DMS114 treated with DMSO at 0.1 percent for 48 hours (cell line): ENCODE measurements at regions not wholly inside any gene's neighbourhood (a gene's known extent, or its start where the extent isn't known, plus 50 kb on each side); places are given as distances from the start of the nearest gene placed in this dataset.
"Not testable (repeated sequence)": the region's sequence is repeated elsewhere in the genome, so short reads cannot be mapped to it uniquely, and the experiment has no call there.

Experiments
- DNase-seq: peaks from one replicate; lab custom pipeline; 2025; ENCODE audit not compliant: unreplicated experiment; lab: John Stamatoyannopoulos, UW

GRCh38 chr7:113030489-113030888 is 56.1 kb downstream of the GPR85 start:
- no peak for DNase-seq

DNA sequence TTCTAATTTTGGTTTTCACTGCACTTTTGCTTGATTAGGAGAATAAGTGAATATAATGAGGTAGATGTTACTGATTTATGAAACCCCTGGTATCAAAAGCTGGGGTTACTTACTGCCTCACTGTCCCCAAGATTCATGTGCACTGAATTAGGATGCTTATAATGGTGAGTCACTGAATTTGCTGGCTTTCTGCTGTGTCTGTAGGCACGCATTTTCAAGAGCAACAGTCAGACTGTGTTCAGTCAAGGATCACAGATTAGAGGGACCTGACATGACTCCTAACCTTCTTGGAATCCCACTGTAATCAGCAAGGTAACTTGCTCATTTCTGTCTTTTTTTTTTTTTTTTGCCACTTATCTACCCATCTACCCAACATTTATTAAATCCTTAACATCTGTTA is 59.7 kb downstream of the GPR85 start:
- DNase-seq: no peak

- DNase-seq: not testable (repeated sequence)
Observed at GRCh38 chr7:113017144-113017857, 69.3 kb downstream of the GPR85 start.

DNA sequence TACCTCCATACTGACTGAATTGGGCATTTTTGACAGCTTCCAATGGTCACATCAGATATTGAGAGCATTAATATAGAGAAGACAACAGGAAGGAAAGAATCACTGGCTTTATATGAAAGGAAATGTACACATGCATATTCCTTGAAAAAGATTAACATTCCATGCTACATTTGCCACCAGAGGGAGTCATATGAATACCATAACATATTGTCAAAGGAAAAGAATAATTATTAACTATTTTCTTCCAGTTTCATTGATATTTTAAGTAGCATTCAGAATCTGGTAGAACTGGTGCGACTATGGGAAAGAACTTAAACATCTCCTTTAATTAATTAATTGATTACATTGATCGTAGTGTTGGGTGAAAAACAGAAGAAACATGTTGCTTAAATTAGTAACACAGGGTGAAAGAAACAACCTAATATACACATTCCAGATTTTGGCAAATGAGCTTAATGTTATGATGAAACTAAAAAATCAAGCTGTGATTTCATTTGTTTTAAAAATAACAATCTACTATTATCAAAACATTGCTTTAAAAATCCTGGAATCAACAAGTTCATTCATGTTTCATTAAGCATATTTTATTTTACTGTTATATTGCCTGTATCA is 71.5 kb downstream of the GPR85 start:
- peak; percentile 6 for DNase-seq

- no peak for DNase-seq
Observed at GRCh38 chr7:113013761-113014449, 72.7 kb downstream of the GPR85 start.

GRCh38 chr7:113012862-113013261 is 73.8 kb downstream of the GPR85 start:
- not testable (repeated sequence) for DNase-seq

GRCh38 chr7:113010377-113010776 is 76.2 kb downstream of the GPR85 start:
- no peak for DNase-seq

DNA sequence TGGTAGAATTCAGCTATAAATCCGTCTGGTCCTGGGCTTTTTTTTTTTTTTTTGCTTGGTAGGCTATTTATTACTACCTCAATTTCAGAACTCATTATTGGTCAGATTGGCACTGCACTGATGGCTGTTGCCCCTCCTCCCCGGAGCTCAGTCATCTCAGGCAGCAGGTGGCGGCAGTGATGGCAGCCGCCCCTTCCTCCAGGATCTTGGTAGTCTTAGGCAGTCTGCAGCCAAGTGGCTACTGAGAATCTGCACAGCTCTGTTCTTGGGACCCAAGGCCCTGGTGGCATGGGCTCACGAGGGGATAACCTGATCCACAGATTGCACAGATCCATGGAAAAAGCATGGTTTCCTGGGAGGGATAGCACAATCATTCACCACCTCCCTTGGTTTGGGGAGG is 77.9 kb downstream of the GPR85 start:
- DNase-seq: no peak

GRCh38 chr7:113004726-113005454 is 81.7 kb downstream of the GPR85 start:
- no peak for DNase-seq

DNA sequence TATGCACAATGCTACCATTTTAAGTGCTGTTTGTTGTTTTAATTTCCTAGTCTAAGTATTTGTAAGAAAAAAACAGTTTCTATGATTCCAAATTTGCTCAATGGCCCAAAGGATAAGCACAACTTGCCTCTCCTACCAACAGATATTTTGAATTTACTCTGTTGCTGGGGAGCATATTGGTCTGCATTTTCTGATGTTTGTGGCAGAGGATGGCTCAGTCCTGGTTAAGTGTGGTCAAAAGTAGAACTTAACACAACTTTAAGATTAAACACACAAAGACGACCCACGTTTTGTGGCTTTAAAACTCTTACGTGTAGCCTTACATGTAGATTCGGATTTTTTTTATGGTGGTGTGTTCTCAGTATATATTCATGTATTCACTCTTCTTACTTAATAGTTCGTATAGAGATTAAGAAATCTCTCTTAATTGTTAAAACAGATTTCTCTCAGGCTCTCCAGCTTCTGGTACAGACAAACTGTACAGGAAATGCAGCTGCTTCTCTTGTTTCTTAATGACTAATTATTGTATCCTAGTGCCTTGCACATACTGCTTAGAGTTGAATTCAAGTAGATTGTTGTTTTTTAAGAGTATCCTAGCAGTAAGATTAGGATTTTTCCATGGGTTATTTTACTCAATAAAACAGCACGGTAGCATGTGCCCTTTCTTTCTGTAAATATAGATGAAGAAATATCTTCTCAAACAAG is 86.2 kb downstream of the GPR85 start:
- no peak for DNase-seq

GRCh38 chr7:112997831-112998230 is 88.8 kb downstream of the GPR85 start:
- DNase-seq: no peak

GRCh38 chr7:112996331-112996871 is 90.2 kb downstream of the GPR85 start:
- no peak for DNase-seq

DNA sequence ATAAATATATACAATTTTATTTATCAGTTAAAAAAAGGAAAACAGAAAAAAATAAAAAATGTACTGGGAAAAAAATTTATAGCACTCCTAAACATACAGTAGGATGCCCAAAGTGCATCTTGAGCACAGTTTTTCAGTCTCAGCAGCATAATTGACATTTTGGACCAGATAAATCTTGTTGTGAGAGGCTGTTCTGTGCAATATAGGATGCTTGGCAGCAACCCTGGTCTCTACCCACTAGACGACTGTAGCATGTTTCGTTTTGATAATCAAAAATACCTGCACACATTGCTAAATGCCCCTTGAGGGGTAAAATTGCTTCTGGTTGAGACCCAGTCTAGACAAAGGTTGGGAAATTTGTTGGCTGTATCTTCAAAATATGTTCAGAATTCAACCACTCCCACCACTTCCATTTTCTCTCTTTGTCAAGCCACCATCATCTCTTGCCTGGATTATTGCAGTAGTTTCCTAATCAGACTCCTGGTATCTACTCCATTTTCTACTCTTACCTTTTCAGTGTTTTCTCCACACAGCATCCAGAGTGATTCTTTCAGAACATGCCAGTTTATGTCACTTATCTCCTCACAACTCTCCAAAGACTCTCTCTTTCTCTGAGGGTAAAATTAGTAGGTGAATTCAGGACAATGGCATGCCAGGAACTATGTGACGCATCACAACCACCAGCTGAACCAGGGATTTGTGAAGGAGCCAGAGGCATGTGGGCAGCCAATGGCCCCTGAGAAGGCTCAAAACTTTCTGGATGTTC is 91.4 kb downstream of the GPR85 start:
- DNase-seq: no peak

DNA sequence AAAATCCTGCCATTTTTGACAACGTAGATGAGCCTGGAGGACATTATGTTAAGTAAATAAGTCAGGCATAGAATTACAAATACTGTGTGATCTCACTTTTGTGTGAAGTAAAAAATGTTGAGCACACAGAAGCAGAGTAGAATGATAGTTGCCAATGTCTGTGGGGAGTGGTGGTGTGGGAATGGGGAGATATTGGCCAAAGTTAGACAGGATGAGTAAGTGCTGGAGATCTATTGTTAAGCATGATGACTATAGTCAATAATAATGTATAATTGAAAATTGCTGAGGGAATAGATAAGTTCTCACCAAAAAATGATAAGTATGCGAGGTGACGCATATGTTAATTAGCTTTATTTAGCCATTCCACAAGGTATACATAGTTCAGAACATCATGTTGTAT is 92.0 kb downstream of the GPR85 start:
- DNase-seq: no peak

DNA sequence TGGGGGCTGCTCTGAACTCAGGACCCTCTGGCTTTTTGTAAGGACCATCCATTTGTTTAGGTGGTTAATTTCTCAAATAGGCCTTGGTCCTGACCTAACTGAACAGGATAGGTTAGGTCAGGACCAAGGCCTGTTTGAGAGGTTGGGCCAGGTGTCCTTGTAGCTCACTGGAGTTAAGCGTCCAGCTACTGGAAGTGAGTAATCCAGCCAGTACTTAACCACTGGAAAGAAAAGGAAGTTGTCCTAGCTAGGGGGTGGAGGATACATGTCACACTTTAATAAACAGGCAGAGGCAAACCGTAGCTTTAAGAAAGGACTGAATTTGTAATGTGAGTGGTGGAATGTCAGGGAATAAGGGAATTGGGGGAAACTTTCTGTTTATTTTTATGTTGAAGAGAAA is 96.0 kb downstream of the GPR85 start:
- no peak for DNase-seq

- no peak for DNase-seq
Observed at GRCh38 chr7:112989531-112989930, 97.1 kb downstream of the GPR85 start.

DNA sequence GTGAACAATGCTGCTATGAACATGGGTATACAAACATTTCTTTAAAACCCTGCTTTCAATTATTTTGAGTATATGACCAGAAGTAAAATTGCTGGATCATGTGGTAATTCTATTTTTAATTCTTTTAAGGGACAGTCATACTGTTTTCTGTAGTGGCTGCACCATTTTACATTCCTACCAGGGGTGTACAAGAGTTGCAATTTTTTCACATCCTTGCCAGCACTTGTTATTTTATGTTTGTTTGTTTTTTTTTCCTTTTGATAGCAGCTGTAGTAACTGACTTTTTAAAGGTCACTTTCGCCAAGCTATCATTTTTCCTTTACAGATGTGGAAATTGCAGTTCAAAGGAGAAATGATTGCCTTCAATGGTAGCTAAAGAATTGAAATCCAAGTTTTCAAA is 99.5 kb downstream of the GPR85 start:
- no peak for DNase-seq

GRCh38 chr7:112986256-112987031 is 100.2 kb downstream of the GPR85 start:
- DNase-seq: no peak

GRCh38 chr7:112985377-112985987 is 101.1 kb downstream of the GPR85 start:
- DNase-seq: no peak
